ENCODE measurements at regions not wholly inside any gene's neighbourhood (a gene's known extent, or its start where the extent isn't known, plus 50 kb on each side); places are given as distances from the start of the nearest gene placed in this dataset.

DNA sequence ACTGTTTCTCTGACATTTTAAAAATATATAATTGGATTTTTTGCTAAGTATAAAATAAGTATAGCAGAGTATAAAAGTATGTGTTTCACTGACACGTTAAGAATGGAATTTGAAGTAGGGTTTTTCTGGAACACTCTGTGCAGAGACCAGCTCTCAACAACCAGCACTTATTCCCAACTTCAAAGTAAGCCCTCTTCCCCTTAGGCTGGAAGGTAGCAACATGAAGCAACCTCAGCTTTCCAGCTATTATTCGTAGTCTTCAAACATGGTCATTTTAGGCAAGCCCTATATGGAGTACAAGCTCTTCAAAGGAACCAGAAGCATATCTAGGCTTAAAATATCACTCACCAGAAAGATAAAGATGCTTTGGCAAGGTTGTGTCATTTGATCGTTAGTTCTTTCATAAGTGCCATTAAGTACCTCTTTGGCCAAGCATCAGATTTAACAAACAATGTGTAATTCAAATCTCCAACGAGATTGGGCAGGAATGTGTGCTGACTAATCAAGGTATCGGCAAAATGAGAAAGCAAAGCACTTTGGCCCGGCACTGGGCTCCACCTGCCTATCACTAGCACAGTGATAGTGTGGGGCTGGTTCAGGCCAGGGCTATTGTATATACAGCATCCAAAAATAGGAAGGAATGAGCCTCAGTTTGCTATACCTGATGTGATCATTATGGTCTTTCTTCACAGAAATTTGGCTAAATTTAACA, 95.9 kb upstream of the FREM2 start:
- Histone ChIP-seq H3K27ac (ENCODE audit: low read length) (no peak overlapping the region), H3K9me3 (ENCODE audit: control insufficient read depth, low read depth, low read length) (no peaks in the 10 kb centered on the region), H3K27me3 (ENCODE audit: control insufficient read depth, insufficient read depth, low read length) (no peaks in the 10 kb centered on the region), H3K36me3 (ENCODE audit: control insufficient read depth, insufficient read depth, low read length) (no peaks in the 10 kb centered on the region), H3K4me3 (ENCODE audit: low read length) (no peak overlapping the region), H3K4me1 (ENCODE audit: control insufficient read depth, insufficient read depth, low read length) (no peaks in the 10 kb centered on the region)
- no peak for DNase-seq
- WGBS (ENCODE audit: insufficient coverage, low lambda C conversion rate): 20% methylated on average over 1 of the region's 6 CpGs

GRCh38 chr13:38602266-38602665, 84.6 kb upstream of the FREM2 start:
- DNase-seq: no peak
- 75% methylated on average over 3 of the region's 6 CpGs for WGBS (ENCODE audit: insufficient coverage, low lambda C conversion rate)

DNA sequence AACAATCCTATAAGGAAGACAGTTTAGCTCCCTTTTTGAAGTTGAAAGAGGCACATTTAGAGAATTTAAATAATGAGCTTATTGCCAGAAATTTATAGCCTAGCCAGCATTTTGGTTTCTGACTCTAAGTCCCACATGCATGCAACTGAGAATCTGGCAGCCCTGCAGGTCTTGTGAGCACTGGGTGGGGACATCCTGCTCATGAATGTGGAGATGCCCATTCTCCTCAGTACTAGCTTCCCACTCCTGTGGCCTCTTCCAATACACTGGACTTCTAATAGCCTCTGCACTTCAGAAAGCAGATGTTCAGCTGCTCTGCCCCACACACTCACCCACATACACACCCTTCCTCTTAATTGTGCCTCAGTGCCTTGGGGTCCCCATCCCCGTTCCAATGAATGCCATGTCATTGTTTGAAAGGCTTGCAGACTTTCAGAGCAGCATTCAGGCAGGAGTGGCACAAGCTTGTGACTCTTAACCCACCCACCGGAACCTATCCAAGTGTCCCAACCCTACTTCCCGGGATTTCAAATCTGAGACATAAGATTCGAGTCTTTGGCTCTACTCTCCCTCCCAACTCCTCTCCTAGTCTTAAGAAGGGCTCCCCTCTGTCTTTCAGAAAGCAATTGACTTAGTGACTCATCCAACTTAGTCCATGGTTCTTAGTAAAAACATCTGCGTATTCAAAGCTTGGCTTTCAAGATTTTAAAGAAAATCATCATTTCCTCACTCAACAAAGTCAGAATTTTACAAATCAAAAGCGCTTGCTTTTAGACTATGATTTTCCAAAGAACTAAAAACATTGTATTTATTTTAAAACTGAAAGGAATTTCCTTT, 80.0 kb upstream of the FREM2 start:
- no peak overlapping the region for H3K4me3 ChIP-seq (ENCODE audit: low read length)
- DNase-seq: no peak

More at GRCh38 chr13:38602266-38602665, 84.6 kb upstream of the FREM2 start:
- Histone ChIP-seq H3K4me3 (ENCODE audit: low read length) (no peak overlapping the region), H3K27me3 (ENCODE audit: control insufficient read depth, insufficient read depth, low read length) (no peaks in the 10 kb centered on the region), H3K4me1 (ENCODE audit: control insufficient read depth, insufficient read depth, low read length) (no peaks in the 10 kb centered on the region), H3K36me3 (ENCODE audit: control insufficient read depth, insufficient read depth, low read length) (no peaks in the 10 kb centered on the region), H3K9me3 (ENCODE audit: control insufficient read depth, low read depth, low read length) (no peaks in the 10 kb centered on the region), H3K27ac (ENCODE audit: low read length) (no peak overlapping the region)

GRCh38 chr13:38617936-38618335, 68.9 kb upstream of the FREM2 start:
- H3K4me1 ChIP-seq (ENCODE audit: control insufficient read depth, insufficient read depth, low read length): no peaks in the 10 kb centered on the region
- no peaks in the 10 kb centered on the region for H3K27me3 ChIP-seq (ENCODE audit: control insufficient read depth, insufficient read depth, low read length)
- H3K27ac ChIP-seq (ENCODE audit: low read length): no peak overlapping the region
- no peak for DNase-seq
- H3K36me3 ChIP-seq (ENCODE audit: control insufficient read depth, insufficient read depth, low read length): no peaks in the 10 kb centered on the region
- no peak overlapping the region for H3K4me3 ChIP-seq (ENCODE audit: low read length)
- no peaks in the 10 kb centered on the region for H3K9me3 ChIP-seq (ENCODE audit: control insufficient read depth, low read depth, low read length)
- no CpG with 5 or more reads among the region's 1 CpG for WGBS (ENCODE audit: insufficient coverage, low lambda C conversion rate)

More for the DNA sequence above, 80.0 kb upstream of the FREM2 start:
- Histone ChIP-seq H3K27me3 (ENCODE audit: control insufficient read depth, insufficient read depth, low read length) (no peaks in the 10 kb centered on the region), H3K36me3 (ENCODE audit: control insufficient read depth, insufficient read depth, low read length) (no peaks in the 10 kb centered on the region), H3K4me1 (ENCODE audit: control insufficient read depth, insufficient read depth, low read length) (no peaks in the 10 kb centered on the region), H3K27ac (ENCODE audit: low read length) (no peak overlapping the region), H3K9me3 (ENCODE audit: control insufficient read depth, low read depth, low read length) (no peaks in the 10 kb centered on the region)
- 93% methylated on average over 2 of the region's 6 CpGs for WGBS (ENCODE audit: insufficient coverage, low lambda C conversion rate)

DNA sequence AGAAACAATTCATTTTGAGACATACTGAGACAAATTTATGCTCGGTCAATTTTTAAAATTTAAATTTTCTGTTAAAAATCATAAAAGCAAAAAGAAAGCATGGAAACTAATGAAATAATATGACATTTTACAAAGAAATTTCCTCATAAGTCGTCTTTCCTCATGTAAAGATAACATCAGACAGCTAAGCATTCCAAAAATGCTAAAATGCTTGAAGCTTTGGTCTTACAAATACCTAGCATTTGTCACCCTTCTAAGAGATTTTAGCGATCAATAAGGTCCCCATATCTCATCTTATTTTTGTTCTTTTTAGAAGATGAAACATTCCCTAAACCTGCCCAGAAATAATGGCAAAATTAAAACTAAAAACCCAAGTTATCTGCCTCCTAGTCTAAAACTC, 68.5 kb upstream of the FREM2 start:
- Histone ChIP-seq H3K4me3 (ENCODE audit: low read length) (no peak overlapping the region), H3K36me3 (ENCODE audit: control insufficient read depth, insufficient read depth, low read length) (no peaks in the 10 kb centered on the region), H3K27me3 (ENCODE audit: control insufficient read depth, insufficient read depth, low read length) (no peaks in the 10 kb centered on the region), H3K4me1 (ENCODE audit: control insufficient read depth, insufficient read depth, low read length) (no peaks in the 10 kb centered on the region), H3K27ac (ENCODE audit: low read length) (no peak overlapping the region), H3K9me3 (ENCODE audit: control insufficient read depth, low read depth, low read length) (no peaks in the 10 kb centered on the region)
- WGBS (ENCODE audit: insufficient coverage, low lambda C conversion rate): 94% methylated on average over 3 of the region's 3 CpGs
- DNase-seq: no peak

DNA sequence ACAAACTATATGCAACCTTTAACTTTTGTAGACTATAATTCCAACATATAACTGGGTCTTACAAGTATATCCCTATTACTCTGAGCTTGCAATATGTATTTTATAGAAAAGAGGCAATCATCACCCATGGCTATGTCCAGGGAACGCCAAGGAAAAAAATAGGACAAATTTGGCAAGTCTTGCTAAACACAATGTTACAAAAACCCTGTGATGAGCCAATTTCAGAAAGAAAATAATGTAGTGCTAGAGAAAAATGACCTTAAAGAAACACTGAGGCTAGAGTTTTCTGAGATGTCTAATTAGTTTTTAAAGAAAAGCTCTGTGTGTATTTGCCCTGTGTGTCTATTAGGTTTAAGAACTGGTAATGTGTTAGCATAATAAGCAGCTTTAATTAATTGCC, 68.0 kb upstream of the FREM2 start:
- no peak overlapping the region for H3K4me3 ChIP-seq (ENCODE audit: low read length)
- no peak for DNase-seq
- no CpG with 5 or more reads among the region's 1 CpG for WGBS (ENCODE audit: insufficient coverage, low lambda C conversion rate)

GRCh38 chr13:38620876-38621275, 66.0 kb upstream of the FREM2 start:
- WGBS (ENCODE audit: insufficient coverage, low lambda C conversion rate): 94% methylated on average over 2 of the region's 4 CpGs
- H3K9me3 ChIP-seq (ENCODE audit: control insufficient read depth, low read depth, low read length): no peaks in the 10 kb centered on the region
- no peak for DNase-seq
- no peaks in the 10 kb centered on the region for H3K36me3 ChIP-seq (ENCODE audit: control insufficient read depth, insufficient read depth, low read length)
- H3K27ac ChIP-seq (ENCODE audit: low read length): no peak overlapping the region
- H3K27me3 ChIP-seq (ENCODE audit: control insufficient read depth, insufficient read depth, low read length): no peaks in the 10 kb centered on the region
- no peak overlapping the region for H3K4me3 ChIP-seq (ENCODE audit: low read length)
- no peaks in the 10 kb centered on the region for H3K4me1 ChIP-seq (ENCODE audit: control insufficient read depth, insufficient read depth, low read length)

More for the DNA sequence above, 68.0 kb upstream of the FREM2 start:
- H3K27ac ChIP-seq (ENCODE audit: low read length): no peak overlapping the region
- H3K4me1 ChIP-seq (ENCODE audit: control insufficient read depth, insufficient read depth, low read length): no peaks in the 10 kb centered on the region
- no peaks in the 10 kb centered on the region for H3K9me3 ChIP-seq (ENCODE audit: control insufficient read depth, low read depth, low read length)
- H3K36me3 ChIP-seq (ENCODE audit: control insufficient read depth, insufficient read depth, low read length): no peaks in the 10 kb centered on the region
- H3K27me3 ChIP-seq (ENCODE audit: control insufficient read depth, insufficient read depth, low read length): no peaks in the 10 kb centered on the region

- H3K27ac ChIP-seq (ENCODE audit: low read length): no peak overlapping the region
- no peaks in the 10 kb centered on the region for H3K27me3 ChIP-seq (ENCODE audit: control insufficient read depth, insufficient read depth, low read length)
- H3K4me3 ChIP-seq (ENCODE audit: low read length): no peak overlapping the region
- DNase-seq: no peak
- no peaks in the 10 kb centered on the region for H3K9me3 ChIP-seq (ENCODE audit: control insufficient read depth, low read depth, low read length)
- no peaks in the 10 kb centered on the region for H3K36me3 ChIP-seq (ENCODE audit: control insufficient read depth, insufficient read depth, low read length)
- H3K4me1 ChIP-seq (ENCODE audit: control insufficient read depth, insufficient read depth, low read length): no peaks in the 10 kb centered on the region
- WGBS (ENCODE audit: insufficient coverage, low lambda C conversion rate): no CpG with 5 or more reads among the region's 10 CpGs
Observed at GRCh38 chr13:38624822-38625221, 62.1 kb upstream of the FREM2 start.

DNA sequence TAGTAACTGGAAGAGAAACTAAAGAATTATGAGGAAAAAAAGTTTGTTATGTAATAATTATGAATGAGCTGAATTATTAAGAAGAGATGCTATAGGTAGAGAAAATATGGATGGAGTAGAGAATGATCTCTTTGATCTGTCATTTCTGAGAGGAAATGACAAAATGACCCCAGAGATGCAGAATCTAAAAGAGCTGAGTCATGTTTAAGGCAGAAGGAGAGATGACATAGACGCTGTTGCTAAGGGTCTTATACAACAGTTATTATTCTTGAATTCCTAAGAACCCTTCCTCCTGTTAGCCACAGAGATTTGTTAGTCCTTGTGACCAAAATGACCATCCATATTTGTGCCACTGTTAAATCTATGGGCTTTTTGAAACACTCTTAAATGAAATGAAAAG, 58.3 kb upstream of the FREM2 start:
- no peak overlapping the region for H3K27ac ChIP-seq (ENCODE audit: low read length)
- no peaks in the 10 kb centered on the region for H3K9me3 ChIP-seq (ENCODE audit: control insufficient read depth, low read depth, low read length)
- WGBS (ENCODE audit: insufficient coverage, low lambda C conversion rate): no CpG with 5 or more reads among the region's 1 CpG
- no peak overlapping the region for H3K4me3 ChIP-seq (ENCODE audit: low read length)
- H3K36me3 ChIP-seq (ENCODE audit: control insufficient read depth, insufficient read depth, low read length): no peaks in the 10 kb centered on the region
- no peaks in the 10 kb centered on the region for H3K27me3 ChIP-seq (ENCODE audit: control insufficient read depth, insufficient read depth, low read length)
- no peaks in the 10 kb centered on the region for H3K4me1 ChIP-seq (ENCODE audit: control insufficient read depth, insufficient read depth, low read length)
- DNase-seq: no peak

DNA sequence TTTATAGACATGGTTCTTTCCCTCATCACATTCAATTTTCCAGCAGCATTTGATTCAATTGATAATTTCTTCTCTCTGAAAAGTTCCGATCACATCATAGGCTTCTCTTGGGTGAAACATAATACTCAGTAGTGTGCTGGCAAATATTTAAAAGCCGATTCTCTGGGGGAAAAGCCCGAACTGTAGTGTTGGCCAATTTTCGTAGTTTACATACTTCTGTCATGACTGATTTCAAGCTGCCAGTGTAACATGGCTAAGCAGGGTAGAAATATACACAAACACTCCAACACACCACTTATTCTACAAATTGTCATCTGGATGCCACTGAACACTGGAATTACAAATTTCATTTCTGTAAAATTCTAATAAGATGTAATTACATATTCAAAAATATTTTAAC, 56.1 kb upstream of the FREM2 start:
- WGBS (ENCODE audit: insufficient coverage, low lambda C conversion rate): 100% methylated on average over 1 of the region's 4 CpGs

More for the DNA sequence above, 56.1 kb upstream of the FREM2 start:
- no peak for DNase-seq
- Histone ChIP-seq H3K27ac (ENCODE audit: low read length) (no peak overlapping the region), H3K4me1 (ENCODE audit: control insufficient read depth, insufficient read depth, low read length) (no peaks in the 10 kb centered on the region), H3K9me3 (ENCODE audit: control insufficient read depth, low read depth, low read length) (no peaks in the 10 kb centered on the region), H3K36me3 (ENCODE audit: control insufficient read depth, insufficient read depth, low read length) (no peaks in the 10 kb centered on the region), H3K27me3 (ENCODE audit: control insufficient read depth, insufficient read depth, low read length) (no peaks in the 10 kb centered on the region), H3K4me3 (ENCODE audit: low read length) (no peak overlapping the region)

Data from large intestine (tissue), 3 donors.